MM.1S (cell line): ENCODE measurements at regions not wholly inside any gene's neighbourhood (a gene's known extent, or its start where the extent isn't known, plus 50 kb on each side); places are given as distances from the start of the nearest gene placed in this dataset.

Source experiments
- CTCF ChIP-seq: fragments of 300-600 bp; sonication (generic); IDR thresholded peaks from 2 replicates; pipeline ENCODE4 v1.5.1; 2016; ENCODE audit warnings: antibody characterized with exemption, low read length, mixed read lengths
- EZH2 ChIP-seq: fragments of 300-600 bp; sonication (generic); optimal IDR thresholded peaks from 2 replicates; pipeline ENCODE3; 2017; ENCODE audit warnings: low read depth, mild to moderate bottlenecking, antibody characterized with exemption, low read length, mixed read lengths
- EZH2phosphoT487 ChIP-seq: fragments of 300-600 bp; sonication (generic); IDR thresholded peaks from 2 replicates; pipeline ENCODE4 v1.6.1; 2018; ENCODE audit warnings: antibody characterized with exemption, low read length

- no peak for TF ChIP-seq CTCF
- no peak for TF ChIP-seq EZH2phosphoT487
- no peak for TF ChIP-seq EZH2
Measured at GRCh38 chr20:22080985-22081384, 375.5 kb downstream of the PAX1 start.
